Caki2 (cell line): ENCODE measurements at regions not wholly inside any gene's neighbourhood (a gene's known extent, or its start where the extent isn't known, plus 50 kb on each side); places are given as distances from the start of the nearest gene placed in this dataset.

Experiments
- DNase-seq: peaks from one replicate; pipeline ENCODE4 v3.0.0-alpha.2; 2015; ENCODE audit warnings: low read depth
- in situ Hi-C: cut with HindIII; loops from 2 replicates; pipeline ENCODE4 v1.10.0; 2016; ENCODE audit warnings: low sequenced_read_pairs, low pct_unique_long_range_greater_than_20kb, mixed read lengths

GRCh38 chr6:91664327-91664959 lies 1077.6 kb upstream of the MAP3K7 start:
- peak; percentile 1 for DNase-seq
- in situ Hi-C loops: no loop called here

- in situ Hi-C loops: no loop called here
- DNase-seq: no peak
Observed at GRCh38 chr6:91660893-91661292, 1074.0 kb upstream of the MAP3K7 start.

- peak; percentile 12 for DNase-seq
Observed at GRCh38 chr6:91659891-91660290, 1073.0 kb upstream of the MAP3K7 start.

GRCh38 chr6:91654793-91655192 lies 1067.9 kb upstream of the MAP3K7 start:
- no peak for DNase-seq
- in situ Hi-C loops: no loop called here

More at GRCh38 chr6:91659891-91660290, 1073.0 kb upstream of the MAP3K7 start:
- in situ Hi-C loops: no loop called here

GRCh38 chr6:91654357-91654756 lies 1067.5 kb upstream of the MAP3K7 start:
- no peak for DNase-seq
- in situ Hi-C loops: no loop called here

GRCh38 chr6:91653895-91654294 lies 1067.0 kb upstream of the MAP3K7 start:
- in situ Hi-C loops: no loop called here
- no peak for DNase-seq

- no peak for DNase-seq
- in situ Hi-C loops: no loop called here
Observed at GRCh38 chr6:91653076-91653723, 1066.3 kb upstream of the MAP3K7 start.

- in situ Hi-C loops: no loop called here
- DNase-seq: no peak
Observed at GRCh38 chr6:91646649-91647048, 1059.8 kb upstream of the MAP3K7 start.

GRCh38 chr6:91645811-91646210 lies 1058.9 kb upstream of the MAP3K7 start:
- no peak for DNase-seq
- in situ Hi-C loops: no loop called here

GRCh38 chr6:91637217-91637616 lies 1050.3 kb upstream of the MAP3K7 start:
- in situ Hi-C loops: no loop called here

GRCh38 chr6:91634791-91635190 lies 1047.9 kb upstream of the MAP3K7 start:
- in situ Hi-C loops: no loop called here

More at GRCh38 chr6:91637217-91637616, 1050.3 kb upstream of the MAP3K7 start:
- no peak for DNase-seq

GRCh38 chr6:91633374-91634111 lies 1046.7 kb upstream of the MAP3K7 start:
- DNase-seq: no peak
- in situ Hi-C loops: no loop called here

More at GRCh38 chr6:91634791-91635190, 1047.9 kb upstream of the MAP3K7 start:
- no peak for DNase-seq

- in situ Hi-C loops: no loop called here
- DNase-seq: no peak
Observed at GRCh38 chr6:91632308-91632707, 1045.4 kb upstream of the MAP3K7 start.

- in situ Hi-C loops: no loop called here
- no peak for DNase-seq
Observed at GRCh38 chr6:91631227-91631626, 1044.4 kb upstream of the MAP3K7 start.

GRCh38 chr6:91626911-91627310 lies 1040.0 kb upstream of the MAP3K7 start:
- in situ Hi-C loops: no loop called here

GRCh38 chr6:91613481-91613880 lies 1026.6 kb upstream of the MAP3K7 start:
- in situ Hi-C loops: no loop called here
- no peak for DNase-seq

More at GRCh38 chr6:91626911-91627310, 1040.0 kb upstream of the MAP3K7 start:
- DNase-seq: no peak

GRCh38 chr6:91611190-91611589 lies 1024.3 kb upstream of the MAP3K7 start:
- no peak for DNase-seq
- in situ Hi-C loops: no loop called here

- no peak for DNase-seq
- in situ Hi-C loops: no loop called here
Observed at GRCh38 chr6:91608428-91608827, 1021.6 kb upstream of the MAP3K7 start.

- in situ Hi-C loops: no loop called here
Observed at GRCh38 chr6:91606148-91606901, 1019.5 kb upstream of the MAP3K7 start.

More at GRCh38 chr6:91606148-91606901, 1019.5 kb upstream of the MAP3K7 start:
- no peak for DNase-seq
